ENCODE measurements at regions not wholly inside any gene's neighbourhood (a gene's known extent, or its start where the extent isn't known, plus 50 kb on each side); places are given as distances from the start of the nearest gene placed in this dataset.

- TF ChIP-seq, protein P1, sequence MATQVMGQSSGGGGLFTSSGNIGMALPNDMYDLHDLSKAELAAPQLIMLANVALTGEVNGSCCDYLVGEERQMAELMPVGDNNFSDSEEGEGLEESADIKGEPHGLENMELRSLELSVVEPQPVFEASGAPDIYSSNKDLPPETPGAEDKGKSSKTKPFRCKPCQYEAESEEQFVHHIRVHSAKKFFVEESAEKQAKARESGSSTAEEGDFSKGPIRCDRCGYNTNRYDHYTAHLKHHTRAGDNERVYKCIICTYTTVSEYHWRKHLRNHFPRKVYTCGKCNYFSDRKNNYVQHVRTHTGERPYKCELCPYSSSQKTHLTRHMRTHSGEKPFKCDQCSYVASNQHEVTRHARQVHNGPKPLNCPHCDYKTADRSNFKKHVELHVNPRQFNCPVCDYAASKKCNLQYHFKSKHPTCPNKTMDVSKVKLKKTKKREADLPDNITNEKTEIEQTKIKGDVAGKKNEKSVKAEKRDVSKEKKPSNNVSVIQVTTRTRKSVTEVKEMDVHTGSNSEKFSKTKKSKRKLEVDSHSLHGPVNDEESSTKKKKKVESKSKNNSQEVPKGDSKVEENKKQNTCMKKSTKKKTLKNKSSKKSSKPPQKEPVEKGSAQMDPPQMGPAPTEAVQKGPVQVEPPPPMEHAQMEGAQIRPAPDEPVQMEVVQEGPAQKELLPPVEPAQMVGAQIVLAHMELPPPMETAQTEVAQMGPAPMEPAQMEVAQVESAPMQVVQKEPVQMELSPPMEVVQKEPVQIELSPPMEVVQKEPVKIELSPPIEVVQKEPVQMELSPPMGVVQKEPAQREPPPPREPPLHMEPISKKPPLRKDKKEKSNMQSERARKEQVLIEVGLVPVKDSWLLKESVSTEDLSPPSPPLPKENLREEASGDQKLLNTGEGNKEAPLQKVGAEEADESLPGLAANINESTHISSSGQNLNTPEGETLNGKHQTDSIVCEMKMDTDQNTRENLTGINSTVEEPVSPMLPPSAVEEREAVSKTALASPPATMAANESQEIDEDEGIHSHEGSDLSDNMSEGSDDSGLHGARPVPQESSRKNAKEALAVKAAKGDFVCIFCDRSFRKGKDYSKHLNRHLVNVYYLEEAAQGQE (IDR thresholded peaks at IDR 0.05): peak; percentile 66
- peak; percentile 35 to 36 for TF ChIP-seq JUND (IDR thresholded peaks at IDR 0.05)
Observed at GRCh38 chr4:165723051-165723795, 149.8 kb upstream of the TLL1 start (continued).

- WGBS: 87% methylated on average over 2 of the region's 2 CpGs
- DNase-seq (ENCODE audit: low spot score): no peak
Observed at GRCh38 chr4:165724786-165725185, 148.3 kb upstream of the TLL1 start.

More at GRCh38 chr4:165724786-165725185, 148.3 kb upstream of the TLL1 start:
- Histone ChIP-seq H3K9ac (ENCODE audit: low read depth in 1 of 2, low read length in 2 of 2) (no peak overlapping the region), H3K27ac (ENCODE audit: low read depth in 1 of 2, low read length in 2 of 2) (no peak overlapping the region), H3K9me3 (ENCODE audit: control insufficient read depth in 4 of 4, low read length in 3 of 4) (no peaks in the 10 kb centered on the region), H3K4me1 (ENCODE audit: control insufficient read depth in 4 of 4, insufficient read depth in 4 of 4, low read length in 3 of 4) (peaks cover 4 to 44% (median 22%) of the 10 kb centered on the region in 4 donors), H3K27me3 (ENCODE audit: control insufficient read depth in 4 of 4, insufficient read depth in 4 of 4, low read length in 3 of 4) (no peaks in the 10 kb centered on the region), H3K4me3 (ENCODE audit: low read depth in 1 of 3, low read length in 3 of 3) (no peak overlapping the region), H3K36me3 (ENCODE audit: control insufficient read depth in 4 of 4, insufficient read depth in 3 of 4, low read depth in 1 of 4, low read length in 3 of 4) (no peaks in the 10 kb centered on the region)
- TF ChIP-seq TAF1 (conservative IDR thresholded peaks at IDR 0.05) (no peak), YY1 (IDR thresholded peaks at IDR 0.05) (no peak), FOXA2 (IDR thresholded peaks at IDR 0.05) (no peak), RAD21 (IDR thresholded peaks at IDR 0.05) (no peak), CTCF (IDR thresholded peaks at IDR 0.05; ENCODE audit: low read depth, low read length, missing input control) (no peak)
- TF ChIP-seq, protein P2, sequence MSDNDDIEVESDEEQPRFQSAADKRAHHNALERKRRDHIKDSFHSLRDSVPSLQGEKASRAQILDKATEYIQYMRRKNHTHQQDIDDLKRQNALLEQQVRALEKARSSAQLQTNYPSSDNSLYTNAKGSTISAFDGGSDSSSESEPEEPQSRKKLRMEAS (IDR thresholded peaks at IDR 0.05): no peak
- TF ChIP-seq, protein P1 (IDR thresholded peaks at IDR 0.05): no peak
